OCI-LY7 (cell line): ENCODE measurements at regions not wholly inside any gene's neighbourhood (a gene's known extent, or its start where the extent isn't known, plus 50 kb on each side); places are given as distances from the start of the nearest gene placed in this dataset.
A peak's percentile ranks its signal among the peaks of the same experiment; 100 is the strongest.
"Not testable (repeated sequence)": the region's sequence is repeated elsewhere in the genome, so short reads cannot be mapped to it uniquely, and the experiment has no call there.

Source experiments
- BruUV-seq: library from RNA; stranded (reverse); fragments of 400-500 nt; replicated peaks from 2 replicates; lab custom pipeline; 2021; lab: Mats Ljungman, UMichigan
- CTCF ChIA-PET: fragments of 300-600 bp; sonication (Branson Sonifier 250); formaldehyde crosslinking; loops from one replicate; lab custom pipeline; 2022; ENCODE audit warnings: antibody characterized with exemption; ENCODE audit not compliant: unreplicated experiment; lab: Charles Lee
- POLR2A ChIA-PET: fragments of 300-600 bp; sonication (Branson Sonifier 250); formaldehyde crosslinking; loops from one replicate; lab custom pipeline; 2022; ENCODE audit warnings: antibody characterized with exemption; lab: Charles Lee
- DNase-seq: peaks from one replicate; pipeline ENCODE4 v3.0.0-alpha.2; 2015; ENCODE audit warnings: low spot score
- H2AFZ ChIP-seq: fragments of 200-600 bp; sonication (generic), shearing (Covaris generic); 2 replicates; pipeline ENCODE4 v1.6.1; 2014; ENCODE audit warnings: mild to moderate bottlenecking, antibody characterized with exemption, low read length, moderate library complexity
- H3K27ac ChIP-seq: fragments of 200-600 bp; sonication (generic); 2 replicates; pipeline ENCODE4 v1.5.1; 2014; ENCODE audit warnings: mixed run types, low read depth, mild to moderate bottlenecking, moderate library complexity, low read length, inconsistent platforms; ENCODE audit not compliant: poor library complexity, severe bottlenecking
- H3K36me3 ChIP-seq: fragments of 200-600 bp; sonication (generic); 2 replicates; pipeline ENCODE4 v1.6.1; 2014; ENCODE audit warnings: mild to moderate bottlenecking, antibody characterized with exemption, low read length, moderate library complexity, mixed read lengths; ENCODE audit not compliant: insufficient read depth
- H3K4me1 ChIP-seq: fragments of 200-600 bp; sonication (generic); 2 replicates; pipeline ENCODE4 v1.5.1; 2014; ENCODE audit warnings: mild to moderate bottlenecking, low read length; ENCODE audit not compliant: insufficient read depth, poor library complexity, severe bottlenecking
- H3K4me2 ChIP-seq: fragments of 200-600 bp; sonication (generic); 2 replicates; pipeline ENCODE4 v1.6.1; 2014; ENCODE audit warnings: mild to moderate bottlenecking, low read length
- H3K4me3 ChIP-seq: fragments of 200-600 bp; sonication (generic); 2 replicates; pipeline ENCODE4 v1.5.1; 2014; ENCODE audit warnings: mild to moderate bottlenecking, low read depth, low read length; ENCODE audit not compliant: poor library complexity, severe bottlenecking
- H3K79me2 ChIP-seq: fragments of 200-600 bp; sonication (generic); 2 replicates; pipeline ENCODE4 v1.6.1; 2016; ENCODE audit warnings: low read depth, mild to moderate bottlenecking, low read length, moderate library complexity, mixed read lengths; ENCODE audit not compliant: insufficient read depth
- H3K9me2 ChIP-seq: fragments of 200-600 bp; sonication (generic); 2 replicates; pipeline ENCODE4 v1.6.1; 2016; ENCODE audit warnings: mild to moderate bottlenecking, low read length, mixed read lengths; ENCODE audit not compliant: insufficient read depth
- H3K9me3 ChIP-seq: fragments of 200-600 bp; sonication (generic); 2 replicates; pipeline ENCODE4 v1.6.1; 2014; ENCODE audit warnings: mild to moderate bottlenecking, mixed run types, low read length, mixed read lengths
- H4K20me1 ChIP-seq: fragments of 200-600 bp; sonication (generic); 2 replicates; pipeline ENCODE4 v1.6.1; 2014; ENCODE audit warnings: mild to moderate bottlenecking, antibody characterized with exemption, low read length, moderate library complexity, mixed read lengths; ENCODE audit not compliant: insufficient read depth
- intact Hi-C: fragments of 100-400 bp; cut with micrococcal nuclease; formaldehyde crosslinking; loops from one replicate; pipeline ENCODE4 v1.10.0; 2022; ENCODE audit not compliant: unreplicated experiment

GRCh38 chr9:41356588-41357349 lies 167.7 kb upstream of the ZNG1F start:
- BruUV-seq, H3K4me1 ChIP-seq, H3K9me2 ChIP-seq, POLR2A ChIA-PET, H3K36me3 ChIP-seq, H4K20me1 ChIP-seq, H3K79me2 ChIP-seq, CTCF ChIA-PET, H2AFZ ChIP-seq, H3K9me3 ChIP-seq, intact Hi-C loops: not testable (repeated sequence)
- DNase-seq, result peak; percentile 74
- peak overlapping the region; percentile 55 for H3K4me3 ChIP-seq
- H3K4me2 ChIP-seq, result peak overlapping the region; percentile 53
- peak overlapping the region; percentile 83 for H3K27ac ChIP-seq

GRCh38 chr9:41355712-41356450 lies 166.8 kb upstream of the ZNG1F start:
- intact Hi-C loops, H3K4me1 ChIP-seq, DNase-seq, H3K9me2 ChIP-seq, H4K20me1 ChIP-seq, H3K9me3 ChIP-seq, BruUV-seq, H2AFZ ChIP-seq, H3K79me2 ChIP-seq, POLR2A ChIA-PET, H3K36me3 ChIP-seq, CTCF ChIA-PET: not testable (repeated sequence)
- H3K27ac ChIP-seq, result peak overlapping the region; percentile 83
- peak overlapping the region; percentile 56 for H3K4me3 ChIP-seq
- H3K4me2 ChIP-seq, result peak overlapping the region; percentile 46

GRCh38 chr9:41354978-41355377 lies 165.9 kb upstream of the ZNG1F start:
- H3K79me2 ChIP-seq, intact Hi-C loops, POLR2A ChIA-PET, H3K9me2 ChIP-seq, BruUV-seq, H3K4me3 ChIP-seq, H3K36me3 ChIP-seq, CTCF ChIA-PET, H4K20me1 ChIP-seq, H3K4me2 ChIP-seq, H3K9me3 ChIP-seq, H2AFZ ChIP-seq, H3K4me1 ChIP-seq: not testable (repeated sequence)
- peak overlapping the region; percentile 19 for H3K27ac ChIP-seq
- DNase-seq, result peak; percentile 4

GRCh38 chr9:41354060-41354934 lies 165.2 kb upstream of the ZNG1F start:
- intact Hi-C loops, H4K20me1 ChIP-seq, DNase-seq, POLR2A ChIA-PET, H3K4me1 ChIP-seq, CTCF ChIA-PET, H3K36me3 ChIP-seq, H3K79me2 ChIP-seq, H2AFZ ChIP-seq, H3K9me3 ChIP-seq, BruUV-seq, H3K9me2 ChIP-seq: not testable (repeated sequence)
- H3K4me3 ChIP-seq, result peak overlapping the region; percentile 34
- H3K4me2 ChIP-seq, result peak overlapping the region; percentile 36; the same call in 1 of the 2 replicates
- H3K27ac ChIP-seq, result peak overlapping the region; percentile 19

- BruUV-seq, H3K9me2 ChIP-seq, H2AFZ ChIP-seq, H3K9me3 ChIP-seq, DNase-seq, H3K4me1 ChIP-seq, H3K79me2 ChIP-seq, H3K4me3 ChIP-seq, H3K4me2 ChIP-seq, POLR2A ChIA-PET, CTCF ChIA-PET, intact Hi-C loops, H3K36me3 ChIP-seq, H3K27ac ChIP-seq, H4K20me1 ChIP-seq: not testable (repeated sequence)
Measured at GRCh38 chr9:41353026-41353425, 163.9 kb upstream of the ZNG1F start.

GRCh38 chr9:41352390-41352789 lies 163.3 kb upstream of the ZNG1F start:
- BruUV-seq, CTCF ChIA-PET, H3K4me2 ChIP-seq, intact Hi-C loops, POLR2A ChIA-PET, H3K4me3 ChIP-seq, H3K79me2 ChIP-seq, H3K36me3 ChIP-seq, DNase-seq, H3K27ac ChIP-seq, H4K20me1 ChIP-seq, H2AFZ ChIP-seq, H3K9me2 ChIP-seq, H3K9me3 ChIP-seq, H3K4me1 ChIP-seq: not testable (repeated sequence)
